ENCODE measurements at regions not wholly inside any gene's neighbourhood (a gene's known extent, or its start where the extent isn't known, plus 50 kb on each side); places are given as distances from the start of the nearest gene placed in this dataset.

GRCh38 chr10:130775311-130775710, 536.2 kb downstream of the TCERG1L start:
- H3K9me3 ChIP-seq: no peaks in the 10 kb centered on the region
- intact Hi-C loops (cut with DNase I; ENCODE audit: low total_unique reads): no loop called here
- in situ Hi-C loops (cut with MboI; ENCODE audit: low pct_ligation_motif_present in 1 of 4, low pct_unique_long_range_greater_than_20kb in 1 of 4, low sequenced_read_pairs in 3 of 4): no loop called here
- H3K4me3 ChIP-seq: no peak overlapping the region
- 60% methylated on average over 1 of the region's 1 CpG; no CpG with 5 or more reads in 1 of the 2 donors for WGBS, 2 donors (ENCODE audit: low coverage in 1 of 2)
- no peaks in the 10 kb centered on the region for H3K27me3 ChIP-seq
- no peak for DNase-seq
- no peak for TF ChIP-seq POLR2AphosphoS5 (IDR thresholded peaks at IDR 0.05)
- TF ChIP-seq POLR2A (IDR thresholded peaks at IDR 0.05): no peak
- TF ChIP-seq EP300 (IDR thresholded peaks at IDR 0.05; ENCODE audit: low read depth): no peak
- TF ChIP-seq CTCF (IDR thresholded peaks at IDR 0.05): no peak
- no peaks in the 10 kb centered on the region for H3K4me1 ChIP-seq
- no peak overlapping the region for H3K27ac ChIP-seq
- H3K36me3 ChIP-seq: no peaks in the 10 kb centered on the region

GRCh38 chr10:130776724-130777123, 534.8 kb downstream of the TCERG1L start:
- Histone ChIP-seq H3K9me3 (no peaks in the 10 kb centered on the region), H3K4me1 (no peaks in the 10 kb centered on the region), H3K27ac (no peak overlapping the region), H3K27me3 (no peaks in the 10 kb centered on the region), H3K36me3 (no peaks in the 10 kb centered on the region), H3K4me3 (no peak overlapping the region)
- intact Hi-C loops (cut with DNase I; ENCODE audit: low total_unique reads) (no loop called here), in situ Hi-C loops (cut with MboI; ENCODE audit: low pct_ligation_motif_present in 1 of 4, low pct_unique_long_range_greater_than_20kb in 1 of 4, low sequenced_read_pairs in 3 of 4) (no loop called here)
- WGBS, 2 donors (ENCODE audit: low coverage in 1 of 2): 51 to 70% methylated on average over 9 to 10 of the region's 10 CpGs
- no peak for DNase-seq
- no peak for TF ChIP-seq POLR2A (IDR thresholded peaks at IDR 0.05)
- no peak for TF ChIP-seq POLR2AphosphoS5 (IDR thresholded peaks at IDR 0.05)
- no peak for TF ChIP-seq EP300 (IDR thresholded peaks at IDR 0.05; ENCODE audit: low read depth)
- TF ChIP-seq CTCF (IDR thresholded peaks at IDR 0.05): no peak

- WGBS, 2 donors (ENCODE audit: low coverage in 1 of 2): 82 to 100% methylated on average over 1 to 15 of the region's 15 CpGs
- Histone ChIP-seq H3K27ac (no peak overlapping the region), H3K36me3 (no peaks in the 10 kb centered on the region), H3K9me3 (no peaks in the 10 kb centered on the region), H3K27me3 (no peaks in the 10 kb centered on the region), H3K4me3 (no peak overlapping the region), H3K4me1 (no peaks in the 10 kb centered on the region)
- TF ChIP-seq EP300 (IDR thresholded peaks at IDR 0.05; ENCODE audit: low read depth) (no peak), CTCF (IDR thresholded peaks at IDR 0.05) (no peak), POLR2A (IDR thresholded peaks at IDR 0.05) (no peak)
- intact Hi-C loops (cut with DNase I; ENCODE audit: low total_unique reads) (no loop called here), in situ Hi-C loops (cut with MboI; ENCODE audit: low pct_ligation_motif_present in 1 of 4, low pct_unique_long_range_greater_than_20kb in 1 of 4, low sequenced_read_pairs in 3 of 4) (no loop called here)
- DNase-seq: no peak
Measured at GRCh38 chr10:130777507-130778165, 533.9 kb downstream of the TCERG1L start.

- H3K4me3 ChIP-seq: no peak overlapping the region
- no peaks in the 10 kb centered on the region for H3K4me1 ChIP-seq
- no peak for DNase-seq
- in situ Hi-C loops (cut with MboI; ENCODE audit: low pct_ligation_motif_present in 1 of 4, low pct_unique_long_range_greater_than_20kb in 1 of 4, low sequenced_read_pairs in 3 of 4) (no loop called here), intact Hi-C loops (cut with DNase I; ENCODE audit: low total_unique reads) (no loop called here)
- no peaks in the 10 kb centered on the region for H3K9me3 ChIP-seq
- no peak overlapping the region for H3K27ac ChIP-seq
- 80% methylated on average over 7 of the region's 7 CpGs; no CpG with 5 or more reads in 1 of the 2 donors for WGBS, 2 donors (ENCODE audit: low coverage in 1 of 2)
- TF ChIP-seq POLR2A (IDR thresholded peaks at IDR 0.05): no peak
- no peak for TF ChIP-seq POLR2AphosphoS5 (IDR thresholded peaks at IDR 0.05)
- no peak for TF ChIP-seq CTCF (IDR thresholded peaks at IDR 0.05)
- TF ChIP-seq EP300 (IDR thresholded peaks at IDR 0.05; ENCODE audit: low read depth): no peak
- no peaks in the 10 kb centered on the region for H3K36me3 ChIP-seq
- H3K27me3 ChIP-seq: no peaks in the 10 kb centered on the region
Measured at GRCh38 chr10:130778166-130778545, 533.4 kb downstream of the TCERG1L start.
